SK-N-SH treated with all-trans-retinoic acid at 6 μM for 48 hours (cell line): ENCODE measurements at regions not wholly inside any gene's neighbourhood (a gene's known extent, or its start where the extent isn't known, plus 50 kb on each side); places are given as distances from the start of the nearest gene placed in this dataset.

Experiments used
- OSR1 ChIP-seq: fragments of 250-450 bp; sonication (Bioruptor Pico); IDR thresholded peaks from 2 replicates; pipeline ENCODE4 v1.8.0; 2022; ENCODE audit warnings: moderate library complexity, mild to moderate bottlenecking, inconsistent platforms
- TF ChIP-seq, protein P1 (sequence below): fragments of 250-450 bp; sonication (Bioruptor Pico); IDR thresholded peaks from 2 replicates; pipeline ENCODE4 v1.8.0; 2020; ENCODE audit warnings: mild to moderate bottlenecking, moderate library complexity, borderline replicate concordance
- TF ChIP-seq, protein P2 (sequence below): fragments of 250-450 bp; sonication (Bioruptor Pico); IDR thresholded peaks from 2 replicates; pipeline ENCODE4 v1.8.0; 2021; ENCODE audit warnings: low read depth, mild to moderate bottlenecking, moderate library complexity, borderline replicate concordance

DNA sequence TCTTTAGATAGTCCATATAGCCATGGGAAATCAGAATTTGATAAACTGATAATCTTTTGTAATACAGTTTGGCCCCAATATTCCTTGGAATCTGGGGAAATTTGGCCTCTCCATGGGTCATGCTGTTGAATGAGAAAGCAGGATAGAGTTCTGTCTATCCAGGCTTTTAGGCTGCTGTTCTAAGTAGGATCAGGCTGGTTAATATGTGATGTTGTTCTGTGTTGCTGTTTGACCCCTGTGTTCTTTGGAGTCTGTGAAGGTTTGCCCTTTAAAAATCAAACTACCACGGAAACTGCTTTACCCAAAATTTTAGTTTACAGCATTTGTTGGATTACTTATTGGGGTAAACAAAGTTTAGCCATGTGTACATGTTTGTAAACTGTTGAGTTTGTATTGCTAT is 114.5 kb downstream of the ZNF330 start:
- TF ChIP-seq, protein P1, sequence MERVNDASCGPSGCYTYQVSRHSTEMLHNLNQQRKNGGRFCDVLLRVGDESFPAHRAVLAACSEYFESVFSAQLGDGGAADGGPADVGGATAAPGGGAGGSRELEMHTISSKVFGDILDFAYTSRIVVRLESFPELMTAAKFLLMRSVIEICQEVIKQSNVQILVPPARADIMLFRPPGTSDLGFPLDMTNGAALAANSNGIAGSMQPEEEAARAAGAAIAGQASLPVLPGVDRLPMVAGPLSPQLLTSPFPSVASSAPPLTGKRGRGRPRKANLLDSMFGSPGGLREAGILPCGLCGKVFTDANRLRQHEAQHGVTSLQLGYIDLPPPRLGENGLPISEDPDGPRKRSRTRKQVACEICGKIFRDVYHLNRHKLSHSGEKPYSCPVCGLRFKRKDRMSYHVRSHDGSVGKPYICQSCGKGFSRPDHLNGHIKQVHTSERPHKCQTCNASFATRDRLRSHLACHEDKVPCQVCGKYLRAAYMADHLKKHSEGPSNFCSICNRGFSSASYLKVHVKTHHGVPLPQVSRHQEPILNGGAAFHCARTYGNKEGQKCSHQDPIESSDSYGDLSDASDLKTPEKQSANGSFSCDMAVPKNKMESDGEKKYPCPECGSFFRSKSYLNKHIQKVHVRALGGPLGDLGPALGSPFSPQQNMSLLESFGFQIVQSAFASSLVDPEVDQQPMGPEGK: no peak
- no peak for TF ChIP-seq OSR1 (CRISPR knock-in tag)
- TF ChIP-seq, protein P2, sequence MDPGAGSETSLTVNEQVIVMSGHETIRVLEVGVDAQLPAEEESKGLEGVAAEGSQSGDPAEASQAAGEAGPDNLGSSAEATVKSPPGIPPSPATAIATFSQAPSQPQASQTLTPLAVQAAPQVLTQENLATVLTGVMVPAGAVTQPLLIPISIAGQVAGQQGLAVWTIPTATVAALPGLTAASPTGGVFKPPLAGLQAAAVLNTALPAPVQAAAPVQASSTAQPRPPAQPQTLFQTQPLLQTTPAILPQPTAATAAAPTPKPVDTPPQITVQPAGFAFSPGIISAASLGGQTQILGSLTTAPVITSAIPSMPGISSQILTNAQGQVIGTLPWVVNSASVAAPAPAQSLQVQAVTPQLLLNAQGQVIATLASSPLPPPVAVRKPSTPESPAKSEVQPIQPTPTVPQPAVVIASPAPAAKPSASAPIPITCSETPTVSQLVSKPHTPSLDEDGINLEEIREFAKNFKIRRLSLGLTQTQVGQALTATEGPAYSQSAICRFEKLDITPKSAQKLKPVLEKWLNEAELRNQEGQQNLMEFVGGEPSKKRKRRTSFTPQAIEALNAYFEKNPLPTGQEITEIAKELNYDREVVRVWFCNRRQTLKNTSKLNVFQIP: no peak
